HG03175 (cell line): ENCODE measurements at regions not wholly inside any gene's neighbourhood (a gene's known extent, or its start where the extent isn't known, plus 50 kb on each side); places are given as distances from the start of the nearest gene placed in this dataset.

Source experiments
- ATAC-seq: cut with Tn5 transposase; IDR thresholded peaks from one replicate; pipeline ENCODE4 v1.9.1; 2021; ENCODE audit warnings: mild to moderate bottlenecking, moderate library complexity; ENCODE audit not compliant: unreplicated experiment

DNA sequence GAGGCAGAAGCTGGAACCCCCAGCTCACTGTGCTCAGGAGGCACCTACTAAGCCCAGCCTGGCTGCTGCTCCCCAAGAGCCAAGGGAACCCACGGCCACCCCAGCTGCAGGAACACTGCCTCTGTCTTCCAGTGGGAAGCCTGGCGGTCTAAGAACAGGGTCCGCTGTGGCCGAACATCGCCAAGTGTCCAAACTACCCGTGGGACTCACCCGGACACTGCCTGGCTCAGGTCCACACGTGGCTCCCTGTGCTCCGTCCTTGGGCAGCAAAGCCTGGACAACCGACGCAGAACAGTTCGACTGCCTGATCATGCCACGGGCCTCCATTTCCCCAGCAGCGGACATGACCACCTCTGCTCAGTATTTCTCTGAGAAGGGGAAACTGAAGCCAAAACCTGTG is 747.0 kb downstream of the BRD1 start:
- no peak for ATAC-seq

DNA sequence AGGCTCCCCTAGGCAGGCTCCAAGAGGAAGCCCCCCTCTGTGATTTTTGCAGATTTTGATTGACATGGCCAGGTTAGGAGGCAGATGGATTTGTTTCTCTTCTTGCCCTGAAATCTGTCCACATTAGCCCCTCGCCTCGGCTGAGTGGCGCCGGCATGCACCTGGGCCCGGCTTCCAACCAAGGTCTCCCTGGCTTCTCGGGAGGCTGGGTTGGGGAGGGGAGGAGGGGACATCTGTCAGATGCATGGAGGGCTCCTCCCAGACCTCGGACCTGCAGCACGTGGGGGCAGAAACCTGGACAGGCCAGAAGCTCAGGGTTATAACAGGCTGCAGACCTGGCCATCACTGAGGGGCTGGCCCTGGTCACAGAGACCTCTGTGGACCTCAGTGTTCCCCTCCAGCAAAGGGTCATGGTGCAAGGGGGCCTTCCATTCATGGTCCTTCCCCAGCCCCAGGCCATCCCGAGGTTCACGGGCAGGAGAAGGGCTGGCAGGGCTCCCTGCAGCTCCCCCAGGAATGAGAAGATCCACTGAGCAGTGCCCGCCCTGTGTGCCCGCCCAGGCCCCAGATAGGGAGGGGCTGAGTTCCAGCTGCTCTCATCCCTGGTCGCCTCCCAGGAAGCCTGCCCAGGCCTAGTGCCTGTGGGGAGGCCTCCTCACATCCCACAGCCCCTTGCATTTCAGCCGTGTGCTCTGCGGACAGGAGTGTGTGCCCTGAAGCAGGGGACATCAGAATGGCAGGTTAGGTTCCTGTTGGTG is 747.8 kb downstream of the BRD1 start:
- ATAC-seq, result no peak

DNA sequence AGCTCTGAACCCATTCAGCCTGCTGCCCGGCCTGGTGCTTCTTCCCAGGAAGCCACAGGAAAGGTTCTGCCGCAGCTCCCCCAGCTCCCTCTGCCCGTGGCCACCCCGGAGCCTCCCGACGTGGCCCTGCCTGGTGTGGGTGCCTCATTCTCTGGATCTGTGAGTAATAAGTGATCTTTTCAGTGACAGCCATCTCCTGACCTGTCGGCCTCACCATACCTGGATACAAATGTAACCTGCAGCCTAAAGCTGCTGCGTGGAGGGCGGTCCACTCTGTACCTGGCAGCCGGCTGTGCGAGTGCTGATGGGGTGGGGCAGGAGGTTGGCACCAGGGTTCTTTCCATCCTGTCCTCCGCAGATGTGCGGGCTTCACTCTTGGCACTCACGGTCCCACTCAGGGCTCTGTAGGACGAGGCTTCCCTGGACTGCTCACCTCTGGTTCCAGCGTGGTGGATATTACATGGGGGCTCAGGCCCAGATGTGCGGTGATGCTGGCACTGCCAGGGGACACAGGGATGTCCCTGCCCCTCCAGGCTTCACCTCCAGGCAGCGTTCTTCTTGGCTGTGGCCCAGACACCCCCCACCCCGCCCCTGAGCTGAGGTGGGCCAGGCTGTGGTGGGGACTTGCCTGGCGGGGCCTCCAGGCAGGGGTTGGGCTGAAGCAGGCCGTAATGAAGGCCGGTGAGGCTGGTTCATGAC is 748.5 kb downstream of the BRD1 start:
- no peak for ATAC-seq

DNA sequence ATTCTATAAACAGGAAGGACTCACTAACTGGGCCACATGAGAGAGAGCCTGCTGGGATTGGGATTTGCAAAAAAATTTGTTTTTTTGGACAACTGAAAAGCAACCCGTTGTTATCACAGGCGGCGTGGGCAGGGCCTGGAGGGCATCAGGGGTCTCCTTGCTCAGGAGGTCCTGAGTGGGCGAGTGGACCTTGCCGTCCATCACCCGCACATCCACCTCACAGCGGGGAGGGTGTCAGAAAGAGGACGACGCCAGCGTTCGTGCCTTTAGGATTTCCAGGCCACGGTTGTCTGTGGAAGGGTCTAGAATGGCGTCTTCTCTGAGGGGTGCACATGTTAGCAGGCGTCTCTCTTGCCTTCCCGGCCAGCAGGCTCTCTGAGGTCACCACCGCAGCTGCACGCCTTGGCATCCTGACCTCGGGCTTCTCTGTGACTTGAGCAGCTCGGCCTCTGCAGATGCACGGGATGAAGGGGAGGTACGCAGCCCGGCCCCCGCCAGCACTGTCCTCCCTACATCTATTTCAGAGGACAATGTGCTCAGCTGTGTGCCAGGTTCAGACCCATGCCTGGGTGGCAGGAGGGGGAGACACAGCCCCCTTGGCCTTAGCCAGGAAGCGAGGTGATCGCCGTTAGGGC is 749.5 kb downstream of the BRD1 start:
- no peak for ATAC-seq

DNA sequence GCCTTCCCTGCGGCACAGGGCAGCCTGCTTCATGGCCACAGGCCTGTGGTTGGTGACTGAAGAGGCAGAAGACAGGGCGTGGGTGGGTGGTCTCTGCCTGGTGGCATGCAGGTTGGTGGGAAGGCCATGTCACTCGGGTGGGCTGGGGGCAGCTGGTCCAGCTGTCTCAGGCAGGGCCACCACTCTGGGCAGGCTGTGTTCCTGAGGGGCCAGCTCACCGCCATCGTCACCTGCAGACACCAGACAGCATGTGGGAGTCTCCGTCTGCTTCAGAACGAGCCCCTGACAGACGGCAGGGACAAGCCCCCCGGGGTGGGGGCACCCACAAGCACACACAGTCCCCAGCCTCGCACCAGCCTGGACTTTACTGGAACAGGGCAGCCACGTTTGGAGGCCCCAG is 750.1 kb downstream of the BRD1 start:
- ATAC-seq, result no peak

DNA sequence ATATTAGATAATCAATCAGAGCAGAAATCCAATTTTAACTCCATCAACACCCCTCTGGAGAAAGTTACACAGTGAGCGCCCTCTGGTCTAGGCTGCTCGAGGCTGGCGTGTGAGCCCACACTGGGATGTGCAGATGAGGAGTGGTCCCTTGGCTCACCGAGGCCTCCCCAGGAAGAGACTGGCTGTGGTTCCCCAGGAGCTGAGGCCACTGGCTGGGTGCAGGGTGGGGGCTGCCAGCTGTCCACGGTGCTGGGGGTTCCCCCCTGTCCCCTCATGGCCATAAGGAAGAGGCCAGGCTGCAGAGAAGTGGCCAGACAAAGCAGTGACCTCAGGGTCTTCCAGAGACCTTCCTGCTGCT is 750.7 kb downstream of the BRD1 start:
- no peak for ATAC-seq

DNA sequence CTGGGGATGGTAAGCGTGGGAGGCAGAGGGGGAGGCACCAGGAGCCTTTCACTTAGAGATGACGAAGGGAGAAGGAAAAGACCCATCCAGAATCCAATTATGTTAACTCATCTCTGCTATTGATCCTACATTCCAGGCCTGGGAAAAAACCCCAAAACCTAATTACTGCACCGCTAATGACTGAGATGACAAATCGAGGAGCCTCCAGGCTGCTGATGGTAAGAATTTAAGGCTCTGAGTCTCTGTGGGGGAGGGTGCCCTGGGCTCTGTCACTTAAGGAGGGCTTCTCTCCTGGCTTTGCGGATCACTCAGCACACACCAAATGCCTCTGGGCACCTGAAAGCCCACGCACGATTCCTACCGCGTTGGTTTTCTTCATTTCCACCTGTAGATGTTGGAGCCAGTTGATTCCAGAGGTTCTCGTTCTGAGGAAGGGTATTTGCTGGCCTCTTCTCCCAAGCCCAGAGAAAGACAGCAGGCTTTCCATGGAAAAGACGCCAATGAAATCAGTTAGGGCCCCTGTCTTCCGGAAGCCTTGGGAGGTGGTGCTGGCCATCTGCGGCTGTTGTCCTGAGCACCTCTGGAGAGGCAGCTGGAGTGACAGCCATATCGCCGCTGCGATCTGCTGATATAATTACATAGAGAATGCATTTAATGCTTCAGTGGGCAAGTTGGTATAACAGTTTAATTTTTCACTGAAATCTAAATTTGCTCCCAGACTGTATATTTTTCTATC is 751.2 kb downstream of the BRD1 start:
- no peak for ATAC-seq

DNA sequence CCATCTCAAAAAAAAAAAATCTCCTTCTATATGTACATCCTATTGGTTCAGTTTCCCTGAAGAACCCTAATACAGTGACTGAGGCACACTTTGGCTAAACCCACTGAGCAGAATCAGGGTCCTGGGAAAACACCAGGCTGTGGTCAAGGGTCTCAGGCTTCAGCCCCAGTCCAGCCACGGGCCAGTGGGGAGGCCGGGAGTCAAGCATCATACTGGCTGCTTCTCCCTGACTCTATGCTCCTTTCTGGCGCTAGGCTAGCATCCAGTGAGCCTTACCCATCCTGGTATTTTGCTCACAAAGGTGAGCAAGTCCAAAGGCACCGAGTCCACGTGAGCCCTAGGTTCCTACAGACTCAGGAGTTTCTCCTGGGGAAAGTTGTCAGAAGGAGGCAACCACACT is 752.5 kb downstream of the BRD1 start:
- ATAC-seq, result no peak

DNA sequence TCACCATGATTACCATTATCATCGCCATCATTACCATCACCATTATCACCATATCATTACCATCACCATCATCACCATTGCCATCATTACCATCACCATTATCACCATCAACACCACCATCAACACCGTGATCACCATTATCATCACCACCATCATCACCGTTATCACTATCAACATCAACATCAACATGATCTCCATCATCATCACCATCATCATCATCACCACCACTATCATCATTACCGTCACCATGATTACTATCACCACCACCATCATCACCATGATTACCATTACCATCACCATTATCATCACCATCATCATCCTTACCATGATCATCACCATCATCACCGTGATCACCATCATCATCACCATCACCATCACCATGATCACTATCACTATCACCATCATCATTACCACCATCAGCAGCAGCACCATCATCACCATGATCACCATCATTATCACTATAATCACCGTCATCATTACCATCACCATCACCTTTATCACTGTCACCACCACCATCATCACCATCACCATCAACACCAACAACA is 753.7 kb downstream of the BRD1 start:
- no peak for ATAC-seq

DNA sequence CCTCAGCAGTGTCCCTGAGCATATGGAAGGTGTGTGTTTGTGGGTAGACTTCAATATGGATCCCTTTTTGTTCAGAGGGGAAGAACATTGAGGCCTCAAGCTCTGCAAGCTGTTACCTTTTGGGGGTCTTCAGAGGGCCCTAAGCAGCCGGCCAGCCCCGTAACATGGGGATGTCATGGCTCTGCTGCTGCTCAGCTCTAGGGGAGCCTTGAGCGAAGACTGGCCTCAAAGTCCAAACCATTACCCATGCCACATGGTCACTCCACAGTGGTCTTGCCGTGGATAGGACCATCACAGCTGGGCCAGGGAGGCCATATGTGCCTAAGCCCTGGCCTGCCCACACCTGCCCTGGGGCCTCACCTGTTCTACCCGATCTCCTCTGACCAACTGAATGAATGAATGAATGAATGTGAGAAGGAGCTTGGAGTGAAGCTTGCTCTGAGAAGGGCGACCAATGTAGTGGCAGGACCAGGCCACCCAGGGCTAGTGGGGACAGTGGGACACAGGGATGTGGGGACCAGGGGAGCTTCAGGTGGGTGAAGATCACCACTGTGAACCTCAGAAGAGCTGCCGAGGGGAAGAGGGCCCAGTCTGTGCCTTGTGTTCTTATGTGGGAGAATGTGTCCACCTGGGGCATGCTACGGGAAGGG is 754.6 kb downstream of the BRD1 start:
- no peak for ATAC-seq

DNA sequence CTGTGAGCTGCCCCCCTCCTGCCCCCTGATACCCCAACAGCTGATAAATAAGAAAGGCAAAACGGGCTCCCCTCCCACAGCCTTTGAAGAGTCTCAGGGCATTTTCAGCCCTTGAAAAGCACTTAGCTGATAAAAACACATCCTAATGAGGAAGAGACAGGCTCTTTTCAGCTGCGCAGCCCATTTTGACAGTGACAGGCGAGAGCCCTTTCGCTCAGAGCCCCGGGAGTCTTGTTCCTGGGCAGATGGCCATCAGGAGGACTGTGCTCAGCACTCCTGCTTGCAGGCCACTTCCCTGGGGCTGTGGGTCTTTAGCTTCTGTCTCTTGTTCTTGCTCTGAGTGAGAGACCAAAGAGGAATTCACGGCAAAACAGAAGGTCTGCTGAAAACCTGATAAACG is 757.2 kb downstream of the BRD1 start:
- ATAC-seq, result no peak

DNA sequence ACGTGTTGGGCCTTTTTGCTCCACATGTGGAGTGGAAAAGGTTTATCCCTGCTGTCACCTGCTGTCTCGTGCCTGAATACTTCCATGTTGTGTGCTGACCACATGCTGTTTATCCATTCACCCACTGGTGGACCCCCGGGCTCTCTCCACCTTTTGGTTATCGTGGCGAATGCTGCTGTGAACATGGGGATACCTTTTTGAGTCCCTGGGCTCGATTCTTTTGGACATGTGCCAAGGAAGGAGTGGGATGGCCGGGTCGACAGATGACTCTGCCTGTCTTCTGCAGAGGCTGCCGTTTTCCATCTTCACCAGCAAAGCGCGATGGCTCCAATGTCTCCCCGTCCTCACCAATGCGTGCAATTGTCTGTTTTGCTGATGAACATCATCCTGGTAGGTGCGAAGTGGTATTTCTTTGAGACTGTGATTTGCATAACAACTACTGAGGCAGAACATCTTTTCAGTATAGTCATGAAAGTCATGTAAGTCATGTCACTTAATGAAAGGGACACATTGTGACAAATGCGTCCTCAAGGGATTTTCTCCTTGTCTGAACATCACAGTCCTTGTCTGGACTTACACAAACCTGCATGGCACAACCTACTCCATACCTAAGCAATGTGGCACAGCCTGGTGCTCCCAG is 758.7 kb downstream of the BRD1 start:
- no peak for ATAC-seq

DNA sequence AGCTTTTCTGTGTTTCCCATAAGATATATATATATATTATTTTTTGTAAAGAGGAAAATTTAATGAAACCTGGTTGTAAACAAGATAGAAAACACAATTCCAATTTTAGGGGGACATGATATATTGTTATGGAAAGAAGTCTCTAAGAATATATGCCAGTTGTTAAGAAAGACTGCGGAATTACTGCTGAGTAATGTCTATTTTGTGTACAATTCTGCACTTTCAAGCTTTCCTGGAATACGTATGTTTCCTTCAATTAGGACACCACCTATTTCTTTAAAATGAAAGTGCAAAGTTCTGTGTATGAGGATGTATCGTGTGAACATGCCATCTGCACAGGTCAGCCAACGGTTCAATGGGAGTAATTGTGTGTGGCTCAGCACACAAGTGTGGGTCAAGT is 760.2 kb downstream of the BRD1 start:
- no peak for ATAC-seq

DNA sequence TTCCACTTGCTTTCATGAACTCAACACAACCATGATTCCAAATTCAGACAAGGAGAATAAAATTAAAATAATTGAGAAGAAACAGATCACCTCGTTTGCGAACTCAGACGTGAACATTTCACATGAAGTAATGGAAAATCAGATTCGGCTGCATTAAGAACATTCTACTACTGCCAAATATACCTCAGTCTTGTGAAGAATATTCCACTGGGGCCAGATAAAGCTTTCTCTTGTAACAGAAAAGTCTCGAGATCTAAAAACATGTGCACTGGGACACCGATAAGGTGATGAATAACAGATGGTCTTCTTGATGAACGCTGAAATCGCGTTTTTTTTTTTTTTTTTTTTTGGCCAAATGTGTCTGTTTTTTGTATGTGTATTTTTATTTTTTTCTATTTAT is 761.1 kb downstream of the BRD1 start:
- ATAC-seq, result no peak

DNA sequence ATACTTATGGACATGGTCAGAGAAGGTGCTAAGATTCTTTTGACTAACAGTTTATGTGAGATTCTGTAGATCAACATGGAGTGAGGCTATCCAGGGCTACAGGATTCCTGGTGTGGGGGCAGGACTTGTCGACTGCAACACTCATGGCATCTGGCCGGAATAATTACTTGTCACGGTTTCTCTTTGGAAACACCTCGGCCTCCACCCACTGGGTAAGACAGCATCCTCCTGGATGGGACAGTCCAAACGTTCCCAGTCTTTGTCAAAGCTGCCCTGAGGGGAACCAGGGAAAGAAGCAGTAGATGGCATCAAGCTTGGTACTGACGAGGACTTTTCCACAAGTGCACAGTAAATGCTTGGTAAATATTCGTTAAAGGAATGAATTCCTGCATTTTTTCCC is 762.8 kb downstream of the BRD1 start:
- ATAC-seq, result no peak

DNA sequence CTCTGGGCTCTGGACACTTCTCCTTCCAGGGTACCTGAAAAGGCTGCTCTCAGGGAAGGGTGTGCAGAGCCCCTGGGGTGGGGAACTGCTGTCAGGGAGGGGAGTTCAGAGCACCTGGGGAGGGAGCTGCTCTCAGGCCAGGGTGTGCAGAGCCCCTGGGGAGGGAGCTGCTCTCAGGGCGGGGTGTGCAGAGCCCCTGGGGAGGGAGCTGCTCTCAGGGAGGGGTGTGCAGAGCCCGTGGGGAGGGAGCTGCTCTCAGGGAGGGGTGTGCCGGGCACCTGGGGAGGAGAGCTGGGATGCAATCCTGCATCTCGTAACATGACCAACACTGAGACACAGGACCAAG is 764.2 kb downstream of the BRD1 start:
- ATAC-seq, result no peak

DNA sequence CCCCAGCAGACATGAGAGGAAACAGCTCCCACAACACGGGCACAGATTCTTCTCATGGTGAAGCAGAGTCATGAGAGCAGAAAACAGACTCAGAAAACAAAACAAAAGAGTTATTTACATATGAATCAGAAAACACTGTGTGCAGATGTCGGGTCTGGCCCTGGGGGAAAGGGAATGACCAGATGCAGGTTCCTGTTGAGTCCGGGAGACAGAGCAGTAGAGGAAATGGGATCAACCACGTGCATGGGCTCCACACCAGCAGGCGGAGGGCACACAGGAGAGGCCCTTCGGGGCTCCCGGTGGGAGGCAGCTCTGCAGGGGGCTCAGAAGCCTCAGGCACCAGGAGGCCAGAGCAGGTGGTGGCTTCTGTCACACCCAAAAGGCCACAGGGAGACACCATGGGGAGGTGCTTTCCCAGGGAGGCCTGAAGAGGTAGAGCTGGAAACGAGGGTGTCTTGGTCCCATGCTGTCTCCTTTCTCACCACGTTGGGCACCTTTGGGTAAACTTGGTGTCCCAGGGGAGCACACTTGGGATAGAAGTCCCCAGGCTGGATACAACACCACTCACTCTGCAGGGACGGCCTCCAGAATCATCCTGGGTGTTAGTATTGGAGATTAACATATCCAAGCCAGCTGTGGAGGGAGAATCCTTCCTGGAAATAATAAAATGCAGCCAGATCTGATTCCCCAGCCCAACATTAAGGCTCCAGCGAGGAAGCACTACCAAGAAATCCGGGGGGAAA is 764.7 kb downstream of the BRD1 start:
- no peak for ATAC-seq

DNA sequence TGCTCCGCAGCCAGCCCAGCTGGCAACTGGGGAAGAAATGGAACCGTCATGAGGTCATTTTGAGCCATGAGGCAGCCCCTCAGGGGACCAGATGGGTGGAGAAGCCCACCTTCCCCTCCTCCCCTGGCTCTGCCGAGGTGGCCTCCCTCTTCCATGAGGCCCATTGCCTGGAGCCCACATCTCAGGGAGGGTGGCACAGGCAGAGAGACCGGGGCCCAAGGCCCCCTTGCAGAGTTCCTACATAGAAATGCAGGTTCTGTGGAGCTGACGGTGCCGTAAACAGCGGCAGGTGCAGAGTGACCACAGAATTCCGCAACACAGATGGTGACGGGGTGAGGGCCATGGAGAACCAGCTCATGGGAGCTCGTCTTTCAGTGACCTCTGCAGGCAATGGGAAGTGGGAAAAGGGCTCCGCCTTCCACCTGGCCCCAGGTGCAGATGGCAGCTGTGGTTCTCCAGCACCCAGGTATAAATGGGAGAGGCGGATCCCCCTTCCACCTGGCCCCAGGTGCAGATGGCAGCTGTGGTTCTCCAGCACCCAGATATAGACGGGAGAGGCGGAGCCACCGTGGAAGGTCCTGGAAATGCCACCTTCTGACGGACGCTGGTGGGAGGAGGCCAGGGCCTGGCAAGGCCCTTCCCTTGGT is 765.4 kb downstream of the BRD1 start:
- ATAC-seq, result no peak

DNA sequence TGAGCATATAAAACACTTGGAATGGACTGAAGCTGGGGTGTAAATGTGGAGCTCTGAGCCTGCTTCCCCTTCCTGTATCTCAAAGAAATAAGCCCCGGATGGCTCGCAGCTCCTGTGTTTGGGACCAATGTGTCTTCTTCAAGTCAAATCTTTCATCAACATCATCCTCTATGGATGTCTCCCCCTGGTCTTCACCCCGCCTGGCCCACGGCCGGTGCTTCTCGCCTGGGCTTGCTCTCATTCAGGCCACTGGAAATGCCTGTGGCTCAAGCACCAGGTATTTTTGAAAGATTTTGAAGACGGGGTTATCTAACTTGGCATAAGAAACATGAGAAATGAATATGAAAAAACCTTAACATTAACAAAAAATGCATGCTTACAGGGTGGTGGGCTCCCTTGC is 769.8 kb downstream of the BRD1 start:
- no peak for ATAC-seq
